ENCODE measurements at regions not wholly inside any gene's neighbourhood (a gene's known extent, or its start where the extent isn't known, plus 50 kb on each side); places are given as distances from the start of the nearest gene placed in this dataset.
"Not testable (repeated sequence)": the region's sequence is repeated elsewhere in the genome, so short reads cannot be mapped to it uniquely, and the experiment has no call there.

GRCh38 chr12:61254225-61254624, 1006.0 kb upstream of the USP15 start:
- Mint-ChIP-seq H3K4me1 (no peaks in the 10 kb centered on the region), H3K36me3 (no peaks in the 10 kb centered on the region), H3K27ac (no peak overlapping the region), H3K9me3 (peaks cover 0 to 13% (median 4%) of the 10 kb centered on the region in 11 donors), H3K27me3 (no peaks in the 10 kb centered on the region), H3K4me3 (no peak overlapping the region)
- ATAC-seq (no peak), DNase-seq (no peak)
- H3K4me3 ChIP-seq (ENCODE audit: low read length): no peak overlapping the region
- no peaks in the 10 kb centered on the region for H3K27me3 ChIP-seq (ENCODE audit: control insufficient read depth in 2 of 2, insufficient read depth in 2 of 2, low read length in 2 of 2)
- ChIA-PET CTCF (no interaction called here), POLR2A (no interaction called here)
- no peaks in the 10 kb centered on the region for H3K4me1 ChIP-seq (ENCODE audit: control insufficient read depth in 2 of 2, insufficient read depth in 2 of 2, low read length in 2 of 2)
- intact Hi-C loops (cut with micrococcal nuclease): no loop called here
- no peaks in the 10 kb centered on the region for H3K36me3 ChIP-seq (ENCODE audit: control insufficient read depth in 2 of 3, insufficient read depth in 3 of 3, low read length in 3 of 3)
- H3K27ac ChIP-seq (ENCODE audit: low read depth, low read length): no peak overlapping the region
- H3K9me3 ChIP-seq (ENCODE audit: control insufficient read depth in 2 of 3, low read length in 3 of 3): no peaks in the 10 kb centered on the region

GRCh38 chr12:61264294-61264693, 995.9 kb upstream of the USP15 start:
- H3K36me3 Mint-ChIP-seq; intact Hi-C loops (cut with micrococcal nuclease); H3K36me3 ChIP-seq (ENCODE audit: control insufficient read depth in 2 of 3, insufficient read depth in 3 of 3, low read length in 3 of 3); H3K27ac ChIP-seq (ENCODE audit: low read depth, low read length); H3K4me1 ChIP-seq (ENCODE audit: control insufficient read depth in 2 of 2, insufficient read depth in 2 of 2, low read length in 2 of 2); H3K27me3 ChIP-seq (ENCODE audit: control insufficient read depth in 2 of 2, insufficient read depth in 2 of 2, low read length in 2 of 2); H3K4me1 Mint-ChIP-seq; H3K27ac Mint-ChIP-seq; H3K27me3 Mint-ChIP-seq; POLR2A ChIA-PET; H3K4me3 ChIP-seq (ENCODE audit: low read length); H3K9me3 ChIP-seq (ENCODE audit: control insufficient read depth in 2 of 3, low read length in 3 of 3); ATAC-seq; CTCF ChIA-PET; H3K4me3 Mint-ChIP-seq; DNase-seq: not testable (repeated sequence)
- peaks cover 3 to 41% (median 16%) of the 10 kb centered on the region in 11 donors for H3K9me3 Mint-ChIP-seq

- no peaks in the 10 kb centered on the region for H3K36me3 ChIP-seq (ENCODE audit: control insufficient read depth in 2 of 3, insufficient read depth in 3 of 3, low read length in 3 of 3)
- Mint-ChIP-seq H3K4me3 (no peak overlapping the region), H3K4me1 (no peaks in the 10 kb centered on the region), H3K27me3 (no peaks in the 10 kb centered on the region), H3K36me3 (peaks cover 0 to 8% (median 0%) of the 10 kb centered on the region in 5 donors), H3K9me3 (peaks cover 7 to 37% (median 16%) of the 10 kb centered on the region in 11 donors), H3K27ac (no peak overlapping the region)
- H3K4me3 ChIP-seq (ENCODE audit: low read length): no peak overlapping the region
- ChIA-PET POLR2A (no interaction called here), CTCF (no interaction called here)
- no peak overlapping the region for H3K27ac ChIP-seq (ENCODE audit: low read depth, low read length)
- ATAC-seq (no peak), DNase-seq (no peak)
- no peaks in the 10 kb centered on the region for H3K27me3 ChIP-seq (ENCODE audit: control insufficient read depth in 2 of 2, insufficient read depth in 2 of 2, low read length in 2 of 2)
- H3K4me1 ChIP-seq (ENCODE audit: control insufficient read depth in 2 of 2, insufficient read depth in 2 of 2, low read length in 2 of 2): no peaks in the 10 kb centered on the region
- intact Hi-C loops (cut with micrococcal nuclease): no loop called here
- H3K9me3 ChIP-seq (ENCODE audit: control insufficient read depth in 2 of 3, low read length in 3 of 3): peaks cover 0 to 5% (median 0%) of the 10 kb centered on the region in 3 experiments
These were observed 992.7 kb upstream of the USP15 start for GRCh38 chr12:61267474-61267873.

GRCh38 chr12:61272441-61272840, 987.8 kb upstream of the USP15 start:
- H3K4me3 Mint-ChIP-seq: no peak overlapping the region
- intact Hi-C loops (cut with micrococcal nuclease): no loop called here
- ChIA-PET CTCF (no interaction called here), POLR2A (no interaction called here)
- no peak for ATAC-seq
- peaks cover 0 to 6% (median 1%) of the 10 kb centered on the region in 11 donors for H3K9me3 Mint-ChIP-seq
- no peak overlapping the region for H3K27ac Mint-ChIP-seq
- H3K36me3 Mint-ChIP-seq: no peaks in the 10 kb centered on the region
- Histone ChIP-seq H3K4me3 (ENCODE audit: low read length) (no peak overlapping the region), H3K27me3 (ENCODE audit: control insufficient read depth in 2 of 2, insufficient read depth in 2 of 2, low read length in 2 of 2) (no peaks in the 10 kb centered on the region), H3K36me3 (ENCODE audit: control insufficient read depth in 2 of 3, insufficient read depth in 3 of 3, low read length in 3 of 3) (no peaks in the 10 kb centered on the region), H3K9me3 (ENCODE audit: control insufficient read depth in 2 of 3, low read length in 3 of 3) (no peaks in the 10 kb centered on the region), H3K27ac (ENCODE audit: low read depth, low read length) (no peak overlapping the region), H3K4me1 (ENCODE audit: control insufficient read depth in 2 of 2, insufficient read depth in 2 of 2, low read length in 2 of 2) (no peaks in the 10 kb centered on the region)
- H3K27me3 Mint-ChIP-seq: no peaks in the 10 kb centered on the region
- no peak for DNase-seq
- H3K4me1 Mint-ChIP-seq: no peaks in the 10 kb centered on the region

GRCh38 chr12:61282790-61283575, 977.2 kb upstream of the USP15 start:
- no peak overlapping the region for H3K27ac ChIP-seq (ENCODE audit: low read depth, low read length)
- H3K9me3 ChIP-seq (ENCODE audit: control insufficient read depth in 2 of 3, low read length in 3 of 3): peaks cover 0 to 7% (median 0%) of the 10 kb centered on the region in 3 experiments
- DNase-seq: no peak
- Mint-ChIP-seq H3K4me3 (no peak overlapping the region), H3K9me3 (peaks cover 4 to 33% (median 20%) of the 10 kb centered on the region in 11 donors), H3K4me1 (no peaks in the 10 kb centered on the region), H3K27ac (no peak overlapping the region), H3K27me3 (no peaks in the 10 kb centered on the region), H3K36me3 (no peaks in the 10 kb centered on the region)
- ChIA-PET CTCF (no interaction called here), POLR2A (no interaction called here)
- no peaks in the 10 kb centered on the region for H3K36me3 ChIP-seq (ENCODE audit: control insufficient read depth in 2 of 3, insufficient read depth in 3 of 3, low read length in 3 of 3)
- no peak for ATAC-seq
- intact Hi-C loops (cut with micrococcal nuclease): no loop called here
- no peaks in the 10 kb centered on the region for H3K4me1 ChIP-seq (ENCODE audit: control insufficient read depth in 2 of 2, insufficient read depth in 2 of 2, low read length in 2 of 2)
- no peak overlapping the region for H3K4me3 ChIP-seq (ENCODE audit: low read length)
- no peaks in the 10 kb centered on the region for H3K27me3 ChIP-seq (ENCODE audit: control insufficient read depth in 2 of 2, insufficient read depth in 2 of 2, low read length in 2 of 2)

GRCh38 chr12:61290473-61290872, 969.7 kb upstream of the USP15 start:
- CTCF ChIA-PET: no interaction called here
- H3K27me3 ChIP-seq (ENCODE audit: control insufficient read depth in 2 of 2, insufficient read depth in 2 of 2, low read length in 2 of 2): no peaks in the 10 kb centered on the region
- no peak overlapping the region for H3K27ac ChIP-seq (ENCODE audit: low read depth, low read length)
- H3K27ac Mint-ChIP-seq: no peak overlapping the region
- no peaks in the 10 kb centered on the region for H3K36me3 ChIP-seq (ENCODE audit: control insufficient read depth in 2 of 3, insufficient read depth in 3 of 3, low read length in 3 of 3)
- no peaks in the 10 kb centered on the region for H3K27me3 Mint-ChIP-seq
- peaks cover 0 to 5% (median 0%) of the 10 kb centered on the region in 5 donors for H3K36me3 Mint-ChIP-seq
- H3K9me3 ChIP-seq (ENCODE audit: control insufficient read depth in 2 of 3, low read length in 3 of 3): peaks cover 0 to 7% (median 0%) of the 10 kb centered on the region in 3 experiments
- POLR2A ChIA-PET: no interaction called here
- intact Hi-C loops (cut with micrococcal nuclease): no loop called here
- no peak overlapping the region for H3K4me3 ChIP-seq (ENCODE audit: low read length)
- no peak overlapping the region for H3K4me3 Mint-ChIP-seq
- ATAC-seq: no peak
- no peaks in the 10 kb centered on the region for H3K4me1 ChIP-seq (ENCODE audit: control insufficient read depth in 2 of 2, insufficient read depth in 2 of 2, low read length in 2 of 2)
- no peaks in the 10 kb centered on the region for H3K4me1 Mint-ChIP-seq
- H3K9me3 Mint-ChIP-seq: peaks cover 11 to 49% (median 24%) of the 10 kb centered on the region in 11 donors
- DNase-seq: no peak

GRCh38 chr12:61291647-61292046, 968.6 kb upstream of the USP15 start:
- ChIA-PET CTCF (no interaction called here), POLR2A (no interaction called here)
- Mint-ChIP-seq H3K4me1 (no peaks in the 10 kb centered on the region), H3K27me3 (no peaks in the 10 kb centered on the region), H3K4me3 (no peak overlapping the region), H3K27ac (no peak overlapping the region), H3K36me3 (peaks cover 0 to 5% (median 0%) of the 10 kb centered on the region in 5 donors), H3K9me3 (peaks cover 10 to 41% (median 25%) of the 10 kb centered on the region in 11 donors)
- no peak for ATAC-seq
- H3K36me3 ChIP-seq (ENCODE audit: control insufficient read depth in 2 of 3, insufficient read depth in 3 of 3, low read length in 3 of 3): no peaks in the 10 kb centered on the region
- H3K27me3 ChIP-seq (ENCODE audit: control insufficient read depth in 2 of 2, insufficient read depth in 2 of 2, low read length in 2 of 2): no peaks in the 10 kb centered on the region
- H3K4me1 ChIP-seq (ENCODE audit: control insufficient read depth in 2 of 2, insufficient read depth in 2 of 2, low read length in 2 of 2): no peaks in the 10 kb centered on the region
- H3K27ac ChIP-seq (ENCODE audit: low read depth, low read length): no peak overlapping the region
- peaks cover 0 to 7% (median 0%) of the 10 kb centered on the region in 3 experiments for H3K9me3 ChIP-seq (ENCODE audit: control insufficient read depth in 2 of 3, low read length in 3 of 3)
- H3K4me3 ChIP-seq (ENCODE audit: low read length): no peak overlapping the region
- no peak for DNase-seq
- intact Hi-C loops (cut with micrococcal nuclease): no loop called here

Data from naive thymus-derived CD4-positive, alpha-beta T cell (primary cell).